ENCODE measurements at regions not wholly inside any gene's neighbourhood (a gene's known extent, or its start where the extent isn't known, plus 50 kb on each side); places are given as distances from the start of the nearest gene placed in this dataset.

DNA sequence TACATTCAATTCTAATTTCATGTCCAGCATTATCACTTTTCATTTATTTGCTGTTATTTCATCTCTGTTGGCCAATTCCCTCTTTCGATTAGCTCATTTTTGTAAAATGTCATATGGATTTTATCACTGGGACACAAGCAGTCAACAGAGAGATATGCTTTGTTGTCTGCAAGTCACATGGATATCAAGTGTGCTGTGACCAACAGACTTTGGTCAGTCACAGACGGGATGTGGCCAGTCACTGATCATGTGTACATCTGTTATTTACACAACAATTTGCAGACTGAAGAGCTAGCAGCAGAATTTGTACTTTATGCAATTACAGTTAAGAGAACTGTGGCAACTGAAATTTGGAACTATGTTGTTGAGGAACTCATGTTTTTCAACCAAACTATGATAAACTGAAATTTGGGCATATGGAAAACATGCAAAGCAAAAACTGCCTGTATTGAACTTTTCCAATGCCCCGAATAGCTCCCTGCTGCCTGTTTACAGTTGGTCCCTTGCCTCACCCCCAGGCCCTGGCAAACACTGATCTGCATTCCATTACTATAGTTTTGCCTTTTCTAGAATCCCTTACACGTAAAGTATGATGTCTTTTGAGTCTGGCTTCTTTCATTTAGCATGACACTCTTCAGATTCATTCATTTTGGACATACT, 104.4 kb downstream of the RPL22L1 start (continued):
- TF ChIP-seq MECOM (CRISPR knock-in tag; IDR thresholded peaks at IDR 0.05), result 0 out of 2 replicates have a peak, but pooled peaks have one; percentile 43
- TF ChIP-seq RAD51 (IDR thresholded peaks at IDR 0.05; ENCODE audit: borderline replicate concordance, low read depth), result peak; percentile 49
- peak; percentile 59 for TF ChIP-seq HDAC3 (IDR thresholded peaks at IDR 0.05; ENCODE audit: borderline replicate concordance, partially characterized antibody)
- peak; percentile 43; the same call in 1 of the 2 replicates for TF ChIP-seq POLR2H (tag; IDR thresholded peaks at IDR 0.05; ENCODE audit: low read depth)
- peak; percentile 78 for TF ChIP-seq ATF7 (IDR thresholded peaks at IDR 0.05)
- no peak for TF ChIP-seq SP1 (CRISPR knock-in tag; IDR thresholded peaks at IDR 0.05)
- TF ChIP-seq, protein P1, sequence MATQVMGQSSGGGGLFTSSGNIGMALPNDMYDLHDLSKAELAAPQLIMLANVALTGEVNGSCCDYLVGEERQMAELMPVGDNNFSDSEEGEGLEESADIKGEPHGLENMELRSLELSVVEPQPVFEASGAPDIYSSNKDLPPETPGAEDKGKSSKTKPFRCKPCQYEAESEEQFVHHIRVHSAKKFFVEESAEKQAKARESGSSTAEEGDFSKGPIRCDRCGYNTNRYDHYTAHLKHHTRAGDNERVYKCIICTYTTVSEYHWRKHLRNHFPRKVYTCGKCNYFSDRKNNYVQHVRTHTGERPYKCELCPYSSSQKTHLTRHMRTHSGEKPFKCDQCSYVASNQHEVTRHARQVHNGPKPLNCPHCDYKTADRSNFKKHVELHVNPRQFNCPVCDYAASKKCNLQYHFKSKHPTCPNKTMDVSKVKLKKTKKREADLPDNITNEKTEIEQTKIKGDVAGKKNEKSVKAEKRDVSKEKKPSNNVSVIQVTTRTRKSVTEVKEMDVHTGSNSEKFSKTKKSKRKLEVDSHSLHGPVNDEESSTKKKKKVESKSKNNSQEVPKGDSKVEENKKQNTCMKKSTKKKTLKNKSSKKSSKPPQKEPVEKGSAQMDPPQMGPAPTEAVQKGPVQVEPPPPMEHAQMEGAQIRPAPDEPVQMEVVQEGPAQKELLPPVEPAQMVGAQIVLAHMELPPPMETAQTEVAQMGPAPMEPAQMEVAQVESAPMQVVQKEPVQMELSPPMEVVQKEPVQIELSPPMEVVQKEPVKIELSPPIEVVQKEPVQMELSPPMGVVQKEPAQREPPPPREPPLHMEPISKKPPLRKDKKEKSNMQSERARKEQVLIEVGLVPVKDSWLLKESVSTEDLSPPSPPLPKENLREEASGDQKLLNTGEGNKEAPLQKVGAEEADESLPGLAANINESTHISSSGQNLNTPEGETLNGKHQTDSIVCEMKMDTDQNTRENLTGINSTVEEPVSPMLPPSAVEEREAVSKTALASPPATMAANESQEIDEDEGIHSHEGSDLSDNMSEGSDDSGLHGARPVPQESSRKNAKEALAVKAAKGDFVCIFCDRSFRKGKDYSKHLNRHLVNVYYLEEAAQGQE (IDR thresholded peaks at IDR 0.05; ENCODE audit: borderline replicate concordance), result peak; percentile 40; the same call in 1 of the 2 replicates
- TF ChIP-seq, protein P1 (CRISPR knock-in tag; IDR thresholded peaks at IDR 0.05; ENCODE audit: low read depth), result no peak
- TF ChIP-seq FOXA1 (IDR thresholded peaks at IDR 0.05; ENCODE audit: borderline replicate concordance), result peak; percentile 56
- TF ChIP-seq, protein P2, sequence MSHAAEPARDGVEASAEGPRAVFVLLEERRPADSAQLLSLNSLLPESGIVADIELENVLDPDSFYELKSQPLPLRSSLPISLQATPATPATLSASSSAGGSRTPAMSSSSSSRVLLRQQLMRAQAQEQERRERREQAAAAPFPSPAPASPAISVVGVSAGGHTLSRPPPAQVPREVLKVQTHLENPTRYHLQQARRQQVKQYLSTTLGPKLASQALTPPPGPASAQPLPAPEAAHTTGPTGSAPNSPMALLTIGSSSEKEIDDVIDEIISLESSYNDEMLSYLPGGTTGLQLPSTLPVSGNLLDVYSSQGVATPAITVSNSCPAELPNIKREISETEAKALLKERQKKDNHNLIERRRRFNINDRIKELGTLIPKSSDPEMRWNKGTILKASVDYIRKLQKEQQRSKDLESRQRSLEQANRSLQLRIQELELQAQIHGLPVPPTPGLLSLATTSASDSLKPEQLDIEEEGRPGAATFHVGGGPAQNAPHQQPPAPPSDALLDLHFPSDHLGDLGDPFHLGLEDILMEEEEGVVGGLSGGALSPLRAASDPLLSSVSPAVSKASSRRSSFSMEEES (CRISPR knock-in tag; IDR thresholded peaks at IDR 0.05), result peak; percentile 40
- no peak for TF ChIP-seq CAMTA2 (CRISPR knock-in tag; conservative IDR thresholded peaks at IDR 0.05)
- TF ChIP-seq TAF9B (IDR thresholded peaks at IDR 0.05; ENCODE audit: partially characterized antibody), result peak; percentile 22
- peak; percentile 68 for TF ChIP-seq SMARCC2 (IDR thresholded peaks at IDR 0.05; ENCODE audit: low read depth)
- TF ChIP-seq ZNF121 (CRISPR knock-in tag; conservative IDR thresholded peaks at IDR 0.05), result no peak
- no peak for TF ChIP-seq HOXB6 (CRISPR knock-in tag; IDR thresholded peaks at IDR 0.05; ENCODE audit: borderline replicate concordance)
- TF ChIP-seq MITF (IDR thresholded peaks at IDR 0.05), result peak; percentile 79
- no peak for TF ChIP-seq POLR2G (IDR thresholded peaks at IDR 0.05; ENCODE audit: low read depth, low read length)
- 0 out of 2 replicates have a peak, but pooled peaks have one; percentile 5 for TF ChIP-seq ZNF311 (CRISPR knock-in tag; IDR thresholded peaks at IDR 0.05)
- TF ChIP-seq EP300 (IDR thresholded peaks at IDR 0.05; ENCODE audit: low read length), result peak; percentile 89

Data from K562 (cell line).